ENCODE measurements at regions not wholly inside any gene's neighbourhood (a gene's known extent, or its start where the extent isn't known, plus 50 kb on each side); places are given as distances from the start of the nearest gene placed in this dataset.
"Not testable (repeated sequence)": the region's sequence is repeated elsewhere in the genome, so short reads cannot be mapped to it uniquely, and the experiment has no call there.

- not testable (repeated sequence) for TF ChIP-seq EP300, CTCF, POLR2A (IDR thresholded peaks at IDR 0.05)
Observed at GRCh38 chr20:29831508-29831907, 1426.0 kb upstream of the DEFB115 start.
